HEK293T (cell line): ENCODE measurements at regions not wholly inside any gene's neighbourhood (a gene's known extent, or its start where the extent isn't known, plus 50 kb on each side); places are given as distances from the start of the nearest gene placed in this dataset.

Experiments used
- CTCF ChIA-PET: fragments of 350-600 bp; formaldehyde crosslinking; extraction: SDS; loops from one replicate; lab custom pipeline; 2021; ENCODE audit warnings: antibody characterized with exemption, inconsistent platforms; lab: Yijun Ruan, JAX
- POLR2A ChIA-PET: fragments of 350-600 bp; formaldehyde crosslinking; extraction: SDS; loops from one replicate; lab custom pipeline; 2020; ENCODE audit warnings: antibody characterized with exemption, inconsistent platforms; lab: Yijun Ruan, JAX
- DNase-seq: peaks from one replicate; pipeline ENCODE4 v3.0.0; 2012; ENCODE audit warnings: mixed read lengths; ENCODE audit errors: extremely low spot score
- ARNT ChIP-seq: fragments of 450-650 bp; IDR thresholded peaks from 2 replicates; pipeline ENCODE4 v1.6.1; 2017; ENCODE audit warnings: mild to moderate bottlenecking
- BHLHE40 ChIP-seq: fragments of 450-650 bp; IDR thresholded peaks from 2 replicates; pipeline ENCODE4 v1.6.1; 2016; ENCODE audit warnings: mild to moderate bottlenecking, moderate library complexity, borderline replicate concordance
- CTBP1 ChIP-seq: fragments of 450-650 bp; IDR thresholded peaks from 2 replicates; pipeline ENCODE4 v1.6.1; 2016; ENCODE audit warnings: borderline replicate concordance
- ELF4 ChIP-seq: fragments of 450-650 bp; IDR thresholded peaks from 2 replicates; pipeline ENCODE4 v1.6.1; 2017; ENCODE audit warnings: antibody characterized with exemption
- FOXA1 ChIP-seq: fragments of 450-650 bp; IDR thresholded peaks from 2 replicates; pipeline ENCODE4 v1.6.1; 2016; ENCODE audit warnings: mild to moderate bottlenecking
- FOXK2 ChIP-seq: fragments of 450-650 bp; IDR thresholded peaks from 2 replicates; pipeline ENCODE4 v1.6.1; 2016; ENCODE audit warnings: mild to moderate bottlenecking
- FOXM1 ChIP-seq: fragments of 450-650 bp; IDR thresholded peaks from 2 replicates; pipeline ENCODE4 v1.6.1; 2017; ENCODE audit warnings: mild to moderate bottlenecking, borderline replicate concordance
- HDGF ChIP-seq: fragments of 450-650 bp; IDR thresholded peaks from 2 replicates; pipeline ENCODE4 v1.6.1; 2017; ENCODE audit warnings: antibody characterized with exemption, borderline replicate concordance
- L3MBTL2 ChIP-seq: fragments of 450-650 bp; conservative IDR thresholded peaks from 2 replicates; pipeline ENCODE4 v1.6.1; 2016; ENCODE audit warnings: mild to moderate bottlenecking
- LEF1 ChIP-seq: fragments of 450-650 bp; IDR thresholded peaks from 2 replicates; pipeline ENCODE4 v1.6.1; 2017; ENCODE audit warnings: mild to moderate bottlenecking, borderline replicate concordance
- NFRKB ChIP-seq: fragments of 450-650 bp; IDR thresholded peaks from 2 replicates; pipeline ENCODE4 v1.6.1; 2016; ENCODE audit warnings: mild to moderate bottlenecking, moderate library complexity
- SP1 ChIP-seq: fragments of 450-650 bp; IDR thresholded peaks from 2 replicates; pipeline ENCODE4 v1.6.1; 2017
- SUZ12 ChIP-seq: fragments of 450-650 bp; IDR thresholded peaks from 2 replicates; pipeline ENCODE4 v1.6.1; 2016; ENCODE audit warnings: mild to moderate bottlenecking
- TARDBP ChIP-seq: fragments of 450-650 bp; IDR thresholded peaks from 2 replicates; pipeline ENCODE4 v1.6.1; 2016
- ZNF384 ChIP-seq: fragments of 450-650 bp; IDR thresholded peaks from 2 replicates; pipeline ENCODE4 v1.6.1; 2016
- TF ChIP-seq, protein P1 (sequence below): fragments of 450-650 bp; IDR thresholded peaks from 2 replicates; pipeline ENCODE4 v1.6.1; 2016

DNA sequence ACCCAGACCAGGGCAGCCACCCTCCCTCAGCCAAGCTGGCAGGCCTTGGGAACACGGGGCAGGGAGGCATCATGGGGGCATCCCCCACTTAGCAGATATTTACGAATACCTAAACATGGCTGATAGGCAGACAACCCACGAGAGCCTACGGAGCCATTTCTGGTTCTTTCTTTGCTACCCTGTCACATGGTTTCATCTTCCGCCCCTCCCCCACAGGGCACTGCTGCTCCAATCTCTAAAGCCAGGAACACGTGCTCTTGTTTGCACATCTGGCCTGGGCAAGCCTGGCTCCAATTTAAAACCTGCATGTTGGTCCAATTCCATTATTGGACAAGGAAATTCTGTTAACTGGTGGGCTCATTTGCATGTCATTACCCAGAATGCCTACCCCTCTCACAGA lies 447.4 kb upstream of the NR2F2 start:
- no peak for DNase-seq
- POLR2A ChIA-PET: no interaction called here
- CTCF ChIA-PET: no interaction called here
- TF ChIP-seq LEF1: no peak
- no peak for TF ChIP-seq FOXK2
- no peak for TF ChIP-seq ZNF384
- no peak for TF ChIP-seq FOXM1
- TF ChIP-seq FOXA1: no peak
- TF ChIP-seq, protein P1, sequence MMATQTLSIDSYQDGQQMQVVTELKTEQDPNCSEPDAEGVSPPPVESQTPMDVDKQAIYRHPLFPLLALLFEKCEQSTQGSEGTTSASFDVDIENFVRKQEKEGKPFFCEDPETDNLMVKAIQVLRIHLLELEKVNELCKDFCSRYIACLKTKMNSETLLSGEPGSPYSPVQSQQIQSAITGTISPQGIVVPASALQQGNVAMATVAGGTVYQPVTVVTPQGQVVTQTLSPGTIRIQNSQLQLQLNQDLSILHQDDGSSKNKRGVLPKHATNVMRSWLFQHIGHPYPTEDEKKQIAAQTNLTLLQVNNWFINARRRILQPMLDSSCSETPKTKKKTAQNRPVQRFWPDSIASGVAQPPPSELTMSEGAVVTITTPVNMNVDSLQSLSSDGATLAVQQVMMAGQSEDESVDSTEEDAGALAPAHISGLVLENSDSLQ: no peak
- no peak for TF ChIP-seq TARDBP
- no peak for TF ChIP-seq L3MBTL2
- TF ChIP-seq HDGF: no peak
- no peak for TF ChIP-seq ARNT
- no peak for TF ChIP-seq BHLHE40
- no peak for TF ChIP-seq CTBP1
- TF ChIP-seq SUZ12: no peak
- no peak for TF ChIP-seq SP1

DNA sequence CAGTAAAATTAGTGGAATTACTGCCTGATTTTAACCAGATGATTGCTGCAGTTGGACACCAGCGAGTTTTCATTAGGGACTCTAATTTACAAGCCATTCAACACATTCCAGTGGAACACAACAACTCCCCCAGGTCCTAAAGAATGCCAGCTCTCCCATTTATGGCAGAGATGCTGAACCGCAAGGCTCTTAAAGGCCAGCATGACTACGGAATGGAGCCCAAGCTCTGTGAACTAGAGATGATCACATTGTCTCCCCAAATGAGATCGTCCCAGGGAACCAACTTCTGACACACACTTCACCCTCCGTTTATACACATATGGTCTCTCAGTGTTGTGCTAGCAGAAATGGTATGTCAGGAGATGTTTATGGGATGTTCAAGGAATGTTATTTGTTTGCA lies 446.2 kb upstream of the NR2F2 start:
- CTCF ChIA-PET: no interaction called here
- no peak for DNase-seq
- POLR2A ChIA-PET: no interaction called here

DNA sequence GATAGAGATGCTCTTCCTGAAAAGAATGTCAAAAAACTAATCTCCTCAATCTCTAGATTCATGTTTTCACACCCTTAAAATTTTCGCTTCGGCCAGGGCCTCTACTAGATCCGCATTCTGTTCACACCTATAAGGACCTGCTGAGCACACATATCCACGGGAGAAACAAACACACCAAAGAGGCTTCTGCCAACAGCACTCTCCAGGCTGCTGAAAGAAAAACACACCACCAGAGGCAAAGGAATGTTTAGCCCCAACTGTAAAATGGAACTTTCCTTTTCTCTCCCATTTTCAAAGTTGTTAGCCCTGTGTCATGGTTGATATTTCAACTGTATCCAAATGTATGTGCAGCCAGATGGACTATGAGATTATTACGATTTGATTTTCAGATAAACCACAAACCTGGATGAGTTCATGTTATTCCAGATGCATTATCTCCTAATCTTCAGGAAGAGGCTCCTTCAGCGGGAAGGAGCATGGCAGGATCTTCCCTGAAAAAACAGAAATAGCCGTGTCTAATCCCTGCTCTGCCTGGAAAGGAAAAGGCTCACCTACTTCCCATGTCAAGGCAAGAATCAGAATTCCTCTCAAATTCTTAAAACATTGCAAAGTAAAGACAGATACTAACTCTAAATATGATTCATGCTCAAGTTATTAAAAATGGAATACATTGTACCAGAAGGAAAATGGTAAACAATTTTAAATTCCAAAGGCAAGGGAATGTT lies 442.7 kb upstream of the NR2F2 start:
- POLR2A ChIA-PET: no interaction called here
- TF ChIP-seq FOXM1 (no peak), TARDBP (no peak), FOXA1 (no peak), L3MBTL2 (no peak), ZNF384 (no peak), ARNT (no peak), LEF1 (no peak), ELF4 (no peak), CTBP1 (no peak), NFRKB (no peak)
- TF ChIP-seq, protein P1: no peak
- CTCF ChIA-PET: no interaction called here
- DNase-seq: no peak

More for the DNA sequence above, 446.2 kb upstream of the NR2F2 start:
- no peak for TF ChIP-seq ZNF384
- TF ChIP-seq SUZ12: no peak
- no peak for TF ChIP-seq LEF1
- no peak for TF ChIP-seq FOXA1
- TF ChIP-seq L3MBTL2: no peak
- no peak for TF ChIP-seq HDGF

DNA sequence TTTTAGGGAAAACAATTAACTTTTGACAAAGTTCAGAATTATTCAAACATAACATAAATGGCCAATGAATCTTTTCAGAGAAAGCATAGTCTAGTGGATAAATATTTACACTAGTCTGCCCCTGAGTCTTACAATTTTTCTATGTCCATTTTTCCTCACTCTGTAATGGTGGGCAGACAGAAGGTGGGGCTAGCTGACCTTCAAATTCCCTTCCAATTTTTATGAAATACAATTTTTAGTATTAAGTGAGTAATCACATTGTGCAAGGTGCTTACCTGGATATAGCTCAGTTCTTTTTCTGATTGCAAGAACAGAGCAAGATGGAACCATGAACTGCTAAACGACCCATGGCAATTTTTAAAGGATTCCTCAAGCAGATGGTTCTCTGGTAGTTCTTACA lies 441.7 kb upstream of the NR2F2 start:
- CTCF ChIA-PET: interaction anchor here (0.5 kb wide), 1 partner anchor 17 kb away, joined by 4 read pairs; no protein-coding TSS in a partner anchor
- no peak for DNase-seq

DNA sequence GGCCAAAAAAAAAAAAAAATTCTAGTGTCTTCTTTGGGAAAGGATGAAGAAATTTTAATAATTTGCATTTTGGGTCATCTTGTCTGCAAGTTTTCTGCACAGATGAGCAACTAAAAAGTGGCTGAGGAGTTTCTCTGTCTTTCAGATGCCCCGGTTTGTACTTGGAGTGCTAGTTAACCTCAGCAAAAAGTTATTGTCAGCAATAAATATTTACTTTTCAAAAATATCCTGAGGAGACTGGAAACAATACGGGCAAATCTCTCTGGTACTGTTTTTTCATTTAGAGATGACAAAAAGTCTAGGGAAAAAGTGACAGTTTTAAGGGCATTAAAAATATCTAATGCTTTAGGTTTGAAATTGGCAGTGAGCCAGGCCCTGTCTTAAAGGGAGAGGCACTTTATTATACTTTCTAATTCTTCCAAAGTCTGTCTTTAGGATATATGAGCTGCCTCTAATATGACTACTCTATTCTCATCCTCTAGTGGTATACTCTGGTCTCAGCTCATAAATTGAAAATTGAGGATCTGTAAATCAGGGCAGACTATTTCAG lies 436.0 kb upstream of the NR2F2 start:
- TF ChIP-seq SUZ12 (no peak), ZNF384 (no peak), HDGF (no peak), L3MBTL2 (no peak), BHLHE40 (no peak), NFRKB (no peak), SP1 (no peak), FOXM1 (no peak), CTBP1 (no peak), TARDBP (no peak), FOXA1 (no peak), ARNT (no peak), ELF4 (no peak), FOXK2 (no peak), LEF1 (no peak)
- TF ChIP-seq, protein P1: no peak
- ChIA-PET CTCF (interaction anchor here (0.5 to 0.6 kb wide), 2 partner anchors 432 to 442 kb away, joined by 3 to 5 read pairs; no protein-coding TSS in a partner anchor), POLR2A (interaction anchor here (0.6 kb wide), 1 partner anchor 461 kb away, joined by 3 read pairs; no protein-coding TSS in a partner anchor)
- DNase-seq: no peak

More for the DNA sequence above, 441.7 kb upstream of the NR2F2 start:
- TF ChIP-seq BHLHE40 (no peak), FOXK2 (no peak), SP1 (no peak), SUZ12 (no peak), LEF1 (no peak), L3MBTL2 (no peak), NFRKB (no peak), ARNT (no peak), ELF4 (no peak), FOXM1 (no peak), FOXA1 (no peak), TARDBP (no peak), CTBP1 (no peak), HDGF (no peak), ZNF384 (no peak)
- TF ChIP-seq, protein P1: no peak
- POLR2A ChIA-PET: no interaction called here
